Astrocyte (in vitro differentiated cells and primary cell): ENCODE measurements at regions not wholly inside any gene's neighbourhood (a gene's known extent, or its start where the extent isn't known, plus 50 kb on each side); places are given as distances from the start of the nearest gene placed in this dataset.

Source experiments
- DNase-seq: peaks from one replicate; pipeline ENCODE4 v3.0.0-alpha.2; 2010; ENCODE audit warnings: low read depth
- FAIRE-seq: peaks from 2 replicates; lab custom pipeline; 2011; peaks lifted over from hg19 to GRCh38; lab: Jason Lieb, UNC
- H2AFZ ChIP-seq: 2 replicates; pipeline ENCODE4 v1.6.0; 2012; ENCODE audit warnings: low read depth, low read length, inconsistent platforms
- H3K27ac ChIP-seq: 2 replicates; pipeline ENCODE4 v1.5.1; 2011; ENCODE audit warnings: low read depth, low read length, inconsistent platforms
- H3K27me3 ChIP-seq: 2 replicates; pipeline ENCODE4 v1.6.0; 2011; ENCODE audit warnings: low read length, inconsistent platforms; ENCODE audit not compliant: insufficient read depth
- H3K36me3 ChIP-seq: 2 replicates; pipeline ENCODE4 v1.5.1; 2011; ENCODE audit warnings: low read length, inconsistent platforms; ENCODE audit not compliant: insufficient read depth
- H3K4me1 ChIP-seq: 2 replicates; pipeline ENCODE4 v1.5.1; 2011; ENCODE audit warnings: low read length, inconsistent platforms; ENCODE audit not compliant: insufficient read depth
- H3K4me2 ChIP-seq: 2 replicates; pipeline ENCODE4 v1.6.0; 2012; ENCODE audit warnings: low read length, inconsistent platforms
- H3K4me3 ChIP-seq: 2 replicates; pipeline ENCODE4 v1.5.1; 2011; ENCODE audit warnings: low read depth, mild to moderate bottlenecking, low read length, inconsistent platforms; ENCODE audit not compliant: insufficient read depth
- H3K79me2 ChIP-seq: 2 replicates; pipeline ENCODE4 v1.6.0; 2012; ENCODE audit warnings: mild to moderate bottlenecking, low read length, inconsistent platforms; ENCODE audit not compliant: insufficient read depth
- H3K9ac ChIP-seq: 2 replicates; pipeline ENCODE4 v1.6.0; 2012; ENCODE audit warnings: mild to moderate bottlenecking, low read length, inconsistent platforms
- H3K9me3 ChIP-seq: 2 replicates; pipeline ENCODE4 v1.5.1; 2012; ENCODE audit warnings: low read depth, mild to moderate bottlenecking, low read length, inconsistent platforms; ENCODE audit not compliant: insufficient read depth
- H4K20me1 ChIP-seq: 2 replicates; pipeline ENCODE4 v1.6.0; 2012; ENCODE audit warnings: low read length, inconsistent platforms; ENCODE audit not compliant: insufficient read depth
- H3K27ac Mint-ChIP-seq: one replicate; pipeline ENCODE4 v1.8.0; 2021; ENCODE audit warnings: mild to moderate bottlenecking, mixed read lengths; ENCODE audit not compliant: unreplicated experiment
- H3K27me3 Mint-ChIP-seq: one replicate; pipeline ENCODE4 v1.8.0; 2021; ENCODE audit warnings: low read depth, mixed read lengths; ENCODE audit not compliant: unreplicated experiment
- H3K36me3 Mint-ChIP-seq: one replicate; pipeline ENCODE4 v1.8.0; 2021; ENCODE audit warnings: low read depth, mixed read lengths; ENCODE audit not compliant: unreplicated experiment
- H3K4me1 Mint-ChIP-seq: one replicate; pipeline ENCODE4 v1.8.0; 2021; ENCODE audit warnings: low read depth, mixed read lengths; ENCODE audit not compliant: unreplicated experiment
- H3K4me3 Mint-ChIP-seq: one replicate; pipeline ENCODE4 v1.8.0; 2021; ENCODE audit warnings: mild to moderate bottlenecking, moderate library complexity, mixed read lengths; ENCODE audit not compliant: unreplicated experiment
- H3K9me3 Mint-ChIP-seq: one replicate; pipeline ENCODE4 v1.8.0; 2021; ENCODE audit warnings: mild to moderate bottlenecking, mixed read lengths; ENCODE audit not compliant: unreplicated experiment
- CTCF ChIP-seq: IDR thresholded peaks from 2 replicates; pipeline ENCODE4 v1.5.1; 2011; ENCODE audit warnings: low read depth, mild to moderate bottlenecking, inconsistent platforms, low read length, moderate library complexity; ENCODE audit not compliant: insufficient read depth
- EZH2 ChIP-seq: IDR thresholded peaks from 2 replicates; pipeline ENCODE4 v1.6.1; 2012; ENCODE audit warnings: mild to moderate bottlenecking, low read length, inconsistent platforms; ENCODE audit not compliant: insufficient read depth

GRCh38 chr1:81569761-81570160, 231.0 kb upstream of the ADGRL2 start:
- no peaks in the 10 kb centered on the region for H3K27me3 Mint-ChIP-seq
- H3K4me3 Mint-ChIP-seq, result no peak overlapping the region
- no peak overlapping the region for H3K27ac Mint-ChIP-seq
- FAIRE-seq, result no peak
- no peak for DNase-seq
- H3K36me3 Mint-ChIP-seq, result no peaks in the 10 kb centered on the region
- H3K36me3 ChIP-seq, result no peaks in the 10 kb centered on the region
- no peaks in the 10 kb centered on the region for H3K79me2 ChIP-seq
- H3K9me3 ChIP-seq, result no peaks in the 10 kb centered on the region
- H3K9ac ChIP-seq, result no peak overlapping the region
- no peaks in the 10 kb centered on the region for H3K27me3 ChIP-seq
- H3K4me2 ChIP-seq, result no peak overlapping the region
- no peaks in the 10 kb centered on the region for H3K9me3 Mint-ChIP-seq
- H3K4me1 Mint-ChIP-seq, result peaks cover 5% of the 10 kb centered on the region
- H4K20me1 ChIP-seq, result no peaks in the 10 kb centered on the region
- no peak overlapping the region for H3K4me3 ChIP-seq
- no peak overlapping the region for H3K27ac ChIP-seq
- no peaks in the 10 kb centered on the region for H3K4me1 ChIP-seq
- no peak for TF ChIP-seq CTCF
- TF ChIP-seq EZH2, result no peak
- no peak overlapping the region for H2AFZ ChIP-seq

- no peak overlapping the region for H3K27ac Mint-ChIP-seq
- no peak overlapping the region for H3K4me2 ChIP-seq
- no peaks in the 10 kb centered on the region for H3K9me3 ChIP-seq
- H3K4me3 Mint-ChIP-seq, result no peak overlapping the region
- DNase-seq, result no peak
- H3K9me3 Mint-ChIP-seq, result no peaks in the 10 kb centered on the region
- H4K20me1 ChIP-seq, result no peaks in the 10 kb centered on the region
- no peaks in the 10 kb centered on the region for H3K36me3 ChIP-seq
- H2AFZ ChIP-seq, result no peak overlapping the region
- H3K9ac ChIP-seq, result no peak overlapping the region
- H3K4me1 Mint-ChIP-seq, result peaks cover 5% of the 10 kb centered on the region
- H3K79me2 ChIP-seq, result no peaks in the 10 kb centered on the region
- no peak overlapping the region for H3K27ac ChIP-seq
- H3K4me1 ChIP-seq, result no peaks in the 10 kb centered on the region
- TF ChIP-seq EZH2 (no peak), CTCF (no peak)
- H3K36me3 Mint-ChIP-seq, result no peaks in the 10 kb centered on the region
- no peaks in the 10 kb centered on the region for H3K27me3 ChIP-seq
- FAIRE-seq, result no peak
- no peak overlapping the region for H3K4me3 ChIP-seq
- no peaks in the 10 kb centered on the region for H3K27me3 Mint-ChIP-seq
These were observed 237.1 kb upstream of the ADGRL2 start for GRCh38 chr1:81563632-81564031.

- no peaks in the 10 kb centered on the region for H4K20me1 ChIP-seq
- H3K4me3 ChIP-seq, result no peak overlapping the region
- Mint-ChIP-seq H3K4me1 (peaks cover 5% of the 10 kb centered on the region), H3K36me3 (no peaks in the 10 kb centered on the region), H3K9me3 (no peaks in the 10 kb centered on the region), H3K4me3 (no peak overlapping the region), H3K27ac (no peak overlapping the region), H3K27me3 (no peaks in the 10 kb centered on the region)
- H3K9ac ChIP-seq, result no peak overlapping the region
- DNase-seq (no peak), FAIRE-seq (no peak)
- no peaks in the 10 kb centered on the region for H3K9me3 ChIP-seq
- H3K4me1 ChIP-seq, result no peaks in the 10 kb centered on the region
- H3K27me3 ChIP-seq, result no peaks in the 10 kb centered on the region
- no peak overlapping the region for H3K27ac ChIP-seq
- no peak for TF ChIP-seq EZH2
- TF ChIP-seq CTCF, result no peak
- H3K79me2 ChIP-seq, result no peaks in the 10 kb centered on the region
- H3K4me2 ChIP-seq, result no peak overlapping the region
- H3K36me3 ChIP-seq, result no peaks in the 10 kb centered on the region
- no peak overlapping the region for H2AFZ ChIP-seq
These were observed 237.8 kb upstream of the ADGRL2 start for GRCh38 chr1:81562934-81563333.
